ENCODE measurements at regions not wholly inside any gene's neighbourhood (a gene's known extent, or its start where the extent isn't known, plus 50 kb on each side); places are given as distances from the start of the nearest gene placed in this dataset.

GRCh38 chr18:59983506-59983905 lies 83.7 kb downstream of the PMAIP1 start:
- Histone ChIP-seq H2BK12ac (ENCODE audit: low read depth, low read length) (no peak overlapping the region), H3K9me3 (ENCODE audit: insufficient read depth in 2 of 2, low read depth in 1 of 2, low read length in 1 of 2) (no peaks in the 10 kb centered on the region), H2BK5ac (ENCODE audit: low read depth, low read length) (no peak overlapping the region), H3K9ac (replicated peaks in 1 of 4; ENCODE audit: extremely low read depth in 1 of 4, low read depth in 3 of 4, low read length in 3 of 4) (no peak overlapping the region), H3K4me1 (replicated peaks in 1 of 4; ENCODE audit: control insufficient read depth in 3 of 4, insufficient read depth in 4 of 4, low read length in 3 of 4) (no peaks in the 10 kb centered on the region), H3K36me3 (ENCODE audit: control insufficient read depth in 2 of 4, insufficient read depth in 4 of 4, low read length in 3 of 4) (no peaks in the 10 kb centered on the region), H3K4me3 (ENCODE audit: extremely low read depth in 1 of 4, insufficient read depth in 2 of 4, low read depth in 3 of 4, low read length in 4 of 4) (no peak overlapping the region), H3K18ac (ENCODE audit: extremely low read depth, low read length) (no peak overlapping the region), H3K23me2 (ENCODE audit: low read depth, low read length) (no peaks in the 10 kb centered on the region), H3K27ac (ENCODE audit: low read depth, low read length) (no peak overlapping the region), H4K91ac (replicated peaks; ENCODE audit: insufficient read length, low read length) (no peak overlapping the region), H3K79me2 (ENCODE audit: control insufficient read depth in 1 of 2, insufficient read depth in 2 of 2, low read length in 2 of 2) (no peaks in the 10 kb centered on the region), H2BK20ac (ENCODE audit: low read length) (no peak overlapping the region), H2AFZ (ENCODE audit: low read length) (no peak overlapping the region), H3K56ac (replicated peaks; ENCODE audit: insufficient read length, low read depth, low read length) (no peak overlapping the region), H2BK15ac (ENCODE audit: low read length) (no peak overlapping the region), H4K5ac (ENCODE audit: insufficient read length, low read depth, low read length) (no peak overlapping the region), H3K27me3 (replicated peaks in 1 of 4; ENCODE audit: control insufficient read depth in 3 of 4, extremely low read depth in 1 of 4, insufficient read depth in 3 of 4, low read length in 3 of 4) (no peaks in the 10 kb centered on the region), H2BK120ac (replicated peaks; ENCODE audit: low read depth, low read length) (no peak overlapping the region), H3K4ac (replicated peaks; ENCODE audit: insufficient read length, low read depth, low read length) (no peak overlapping the region), H3K14ac (ENCODE audit: insufficient read length) (no peak overlapping the region), H3K79me1 (ENCODE audit: low read depth, low read length) (no peaks in the 10 kb centered on the region), H2AK5ac (ENCODE audit: low read depth, low read length) (0 out of 2 replicates have a peak overlapping the region, but pooled peaks have one; percentile 91), H4K8ac (ENCODE audit: extremely low read depth, insufficient read depth, low read length) (no peak overlapping the region), H3K4me2 (ENCODE audit: insufficient read depth in 1 of 2, low read depth in 2 of 2, low read length in 2 of 2) (no peak overlapping the region), H4K20me1 (replicated peaks in 1 of 2; ENCODE audit: control insufficient read depth in 1 of 2, insufficient read depth in 2 of 2, low read length in 2 of 2) (no peaks in the 10 kb centered on the region), H3K23ac (ENCODE audit: insufficient read length) (no peak overlapping the region)
- WGBS, 2 experiments (ENCODE audit: extremely low coverage in 1 of 2, insufficient coverage in 1 of 2, insufficient read length in 1 of 2, insufficient replicate concordance in 2 of 2, low coverage in 1 of 2, low lambda C conversion rate in 2 of 2, missing lambda C conversion rate in 1 of 2) = 82% methylated on average over 4 of the region's 4 CpGs; no CpG with 5 or more reads in 1 of the 2 experiments
- FAIRE-seq (no peak), DNase-seq (ENCODE audit: low read depth in 1 of 2, low spot score in 2 of 2) (no peak)
- ChIA-PET CTCF (ENCODE audit: partially characterized antibody) (interaction anchor here (0.6 to 0.9 kb wide), 3 partner anchors 12 to 498 kb away, joined by 3 to 4 read pairs (median 3); no protein-coding TSS in a partner anchor), POLR2A (ENCODE audit: partially characterized antibody) (no interaction called here)
- TF ChIP-seq POU5F1 (IDR thresholded peaks at IDR 0.05; ENCODE audit: low read depth, low read length) (no peak), CHD2 (IDR thresholded peaks at IDR 0.05; ENCODE audit: low read length) (no peak), YY1 (IDR thresholded peaks at IDR 0.05; ENCODE audit: low read depth, low read length) (no peak), KDM5A (IDR thresholded peaks at IDR 0.05; ENCODE audit: low read length) (no peak), ZNF274 (IDR thresholded peaks at IDR 0.05; ENCODE audit: borderline replicate concordance, extremely low read depth, low read length) (no peak), SP4 (IDR thresholded peaks at IDR 0.05; ENCODE audit: low read length) (no peak), NANOG (IDR thresholded peaks at IDR 0.05; ENCODE audit: insufficient read depth, low read depth, low read length, poor library complexity, severe bottlenecking) (no peak)

All from H1 (cell line).